ENCODE measurements at regions not wholly inside any gene's neighbourhood (a gene's known extent, or its start where the extent isn't known, plus 50 kb on each side); places are given as distances from the start of the nearest gene placed in this dataset.

DNA sequence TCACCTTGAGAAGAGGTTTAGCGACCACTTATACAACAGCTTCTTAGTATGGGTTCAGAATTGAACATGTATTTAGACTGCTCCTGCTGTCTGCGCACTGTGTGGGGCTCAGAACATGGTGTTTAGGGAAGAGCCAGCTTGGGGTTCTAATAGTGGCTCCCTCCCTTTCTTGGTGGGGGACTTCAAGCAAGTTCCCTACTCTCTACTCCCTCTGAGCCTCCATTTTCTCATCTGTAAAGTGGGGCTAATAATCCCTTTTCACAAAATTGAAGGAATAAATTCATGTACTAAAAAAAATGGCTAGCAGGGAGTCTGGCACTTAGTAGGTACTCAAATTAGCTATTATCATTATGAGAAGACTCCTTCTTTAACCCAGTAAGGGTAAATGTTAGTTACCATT, 97.5 kb upstream of the SPATA12 start:
- no peak for DNase-seq
- Histone ChIP-seq H3K27ac (ENCODE audit: low read depth in 2 of 2, low read length in 2 of 2) (no peak overlapping the region), H3K9ac (ENCODE audit: low read length in 3 of 3) (no peak overlapping the region), H3K9me3 (ENCODE audit: control insufficient read depth in 2 of 3, insufficient read depth in 1 of 3, low read length in 3 of 3) (no peaks in the 10 kb centered on the region), H3K36me3 (ENCODE audit: control insufficient read depth in 2 of 3, insufficient read depth in 3 of 3, low read length in 3 of 3) (no peaks in the 10 kb centered on the region), H3K4me3 (ENCODE audit: low read length in 3 of 3) (no peak overlapping the region), H3K4me1 (ENCODE audit: control insufficient read depth in 2 of 3, insufficient read depth in 2 of 3, low read depth in 1 of 3, low read length in 3 of 3) (no peaks in the 10 kb centered on the region), H3K27me3 (ENCODE audit: control insufficient read depth, insufficient read depth, low read length) (no peaks in the 10 kb centered on the region)
- TF ChIP-seq, protein P1, sequence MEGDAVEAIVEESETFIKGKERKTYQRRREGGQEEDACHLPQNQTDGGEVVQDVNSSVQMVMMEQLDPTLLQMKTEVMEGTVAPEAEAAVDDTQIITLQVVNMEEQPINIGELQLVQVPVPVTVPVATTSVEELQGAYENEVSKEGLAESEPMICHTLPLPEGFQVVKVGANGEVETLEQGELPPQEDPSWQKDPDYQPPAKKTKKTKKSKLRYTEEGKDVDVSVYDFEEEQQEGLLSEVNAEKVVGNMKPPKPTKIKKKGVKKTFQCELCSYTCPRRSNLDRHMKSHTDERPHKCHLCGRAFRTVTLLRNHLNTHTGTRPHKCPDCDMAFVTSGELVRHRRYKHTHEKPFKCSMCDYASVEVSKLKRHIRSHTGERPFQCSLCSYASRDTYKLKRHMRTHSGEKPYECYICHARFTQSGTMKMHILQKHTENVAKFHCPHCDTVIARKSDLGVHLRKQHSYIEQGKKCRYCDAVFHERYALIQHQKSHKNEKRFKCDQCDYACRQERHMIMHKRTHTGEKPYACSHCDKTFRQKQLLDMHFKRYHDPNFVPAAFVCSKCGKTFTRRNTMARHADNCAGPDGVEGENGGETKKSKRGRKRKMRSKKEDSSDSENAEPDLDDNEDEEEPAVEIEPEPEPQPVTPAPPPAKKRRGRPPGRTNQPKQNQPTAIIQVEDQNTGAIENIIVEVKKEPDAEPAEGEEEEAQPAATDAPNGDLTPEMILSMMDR (IDR thresholded peaks at IDR 0.05; ENCODE audit: borderline replicate concordance, extremely low read depth, insufficient read depth), result no peak
- intact Hi-C loops (cut with DNase I), result no loop called here
- FAIRE-seq, result no peak

DNA sequence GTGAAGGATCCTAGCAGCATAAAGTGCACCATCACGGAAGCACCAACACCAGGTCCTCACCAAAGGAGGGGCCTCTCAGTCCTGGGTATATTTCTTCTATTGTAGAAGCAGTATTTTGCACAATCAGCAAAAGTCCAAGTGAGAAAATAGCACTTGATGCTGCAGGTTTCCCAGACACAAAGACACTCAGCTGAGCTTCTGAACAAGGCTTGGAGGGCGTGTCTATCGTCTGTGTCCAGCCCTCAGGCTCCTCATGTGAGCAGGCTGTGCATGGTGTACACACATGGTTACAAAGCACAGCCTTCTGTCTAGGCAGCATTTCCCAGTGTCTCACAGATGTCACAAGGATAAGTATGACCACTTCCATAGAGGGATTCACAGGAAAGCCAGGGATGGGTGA, 98.3 kb upstream of the SPATA12 start:
- Histone ChIP-seq H3K9me3 (ENCODE audit: control insufficient read depth in 2 of 3, insufficient read depth in 1 of 3, low read length in 3 of 3) (no peaks in the 10 kb centered on the region), H3K4me3 (ENCODE audit: low read length in 3 of 3) (no peak overlapping the region), H3K36me3 (ENCODE audit: control insufficient read depth in 2 of 3, insufficient read depth in 3 of 3, low read length in 3 of 3) (no peaks in the 10 kb centered on the region), H3K4me1 (ENCODE audit: control insufficient read depth in 2 of 3, insufficient read depth in 2 of 3, low read depth in 1 of 3, low read length in 3 of 3) (no peaks in the 10 kb centered on the region), H3K27me3 (ENCODE audit: control insufficient read depth, insufficient read depth, low read length) (no peaks in the 10 kb centered on the region), H3K9ac (ENCODE audit: low read length in 3 of 3) (no peak overlapping the region), H3K27ac (ENCODE audit: low read depth in 2 of 2, low read length in 2 of 2) (no peak overlapping the region)
- FAIRE-seq (no peak), DNase-seq (no peak)
- intact Hi-C loops (cut with DNase I), result no loop called here
- TF ChIP-seq, protein P1 (IDR thresholded peaks at IDR 0.05; ENCODE audit: borderline replicate concordance, extremely low read depth, insufficient read depth), result no peak

DNA sequence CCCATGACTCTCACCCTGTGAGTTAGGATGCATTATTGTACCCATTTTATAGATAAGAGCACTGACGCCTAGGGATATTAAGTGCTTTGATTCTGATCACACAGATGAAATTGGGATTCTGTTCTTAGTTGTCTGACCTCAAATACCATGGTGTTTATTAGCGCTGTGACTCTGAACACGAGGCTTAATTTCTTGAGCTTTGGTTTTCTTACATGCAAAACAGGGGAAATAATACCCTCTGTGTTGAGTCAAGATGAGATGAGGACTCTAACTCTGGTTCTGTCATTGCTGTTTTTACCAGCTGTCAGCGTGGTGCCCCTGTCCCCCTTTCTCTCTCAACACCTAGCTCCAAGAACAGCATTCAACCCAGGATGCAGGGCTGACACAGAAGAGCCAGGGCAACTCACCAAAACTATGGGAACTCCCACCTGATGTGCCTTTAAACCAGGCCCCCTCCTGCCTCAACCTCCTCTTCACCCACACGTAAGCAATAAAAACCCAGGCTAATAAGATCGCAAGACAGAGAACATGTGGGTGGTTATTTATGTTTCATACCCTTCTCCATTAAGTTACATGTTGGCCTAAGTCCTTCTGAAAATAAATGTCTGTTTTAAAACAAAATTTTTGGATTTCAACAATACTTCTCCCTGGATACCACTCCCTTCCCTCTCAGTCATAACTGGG, 100.1 kb upstream of the SPATA12 start:
- H3K27ac ChIP-seq (ENCODE audit: low read depth in 2 of 2, low read length in 2 of 2), result no peak overlapping the region
- FAIRE-seq (no peak), DNase-seq (no peak)
- intact Hi-C loops (cut with DNase I), result no loop called here
- no peak overlapping the region for H3K9ac ChIP-seq (ENCODE audit: low read length in 3 of 3)
- H3K4me3 ChIP-seq (ENCODE audit: low read length in 3 of 3), result no peak overlapping the region
- no peaks in the 10 kb centered on the region for H3K9me3 ChIP-seq (ENCODE audit: control insufficient read depth in 2 of 3, insufficient read depth in 1 of 3, low read length in 3 of 3)
- TF ChIP-seq, protein P1 (IDR thresholded peaks at IDR 0.05; ENCODE audit: borderline replicate concordance, extremely low read depth, insufficient read depth), result no peak
- no peaks in the 10 kb centered on the region for H3K27me3 ChIP-seq (ENCODE audit: control insufficient read depth, insufficient read depth, low read length)
- no peaks in the 10 kb centered on the region for H3K36me3 ChIP-seq (ENCODE audit: control insufficient read depth in 2 of 3, insufficient read depth in 3 of 3, low read length in 3 of 3)
- H3K4me1 ChIP-seq (ENCODE audit: control insufficient read depth in 2 of 3, insufficient read depth in 2 of 3, low read depth in 1 of 3, low read length in 3 of 3), result no peaks in the 10 kb centered on the region

DNA sequence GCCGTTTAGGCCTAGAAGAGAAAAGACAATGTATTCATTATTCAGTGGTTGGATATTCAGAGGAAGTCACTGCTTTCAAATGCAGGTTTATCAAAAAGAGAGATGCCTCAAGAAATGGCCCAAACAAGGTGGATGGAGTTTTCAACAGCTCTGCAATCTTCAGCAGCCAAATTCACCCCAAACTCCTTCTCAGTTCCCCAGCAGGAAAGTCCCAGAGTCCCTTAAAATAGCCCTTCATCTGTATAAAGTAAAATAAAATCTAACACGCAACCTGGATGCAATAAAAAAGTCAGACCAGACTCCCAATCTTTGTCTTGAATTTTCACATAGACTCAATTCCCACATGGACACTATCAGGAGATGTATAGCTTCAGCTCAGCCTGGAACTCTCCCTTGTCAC, 101.6 kb upstream of the SPATA12 start:
- H3K9ac ChIP-seq (ENCODE audit: low read length in 3 of 3), result no peak overlapping the region
- no peak overlapping the region for H3K27ac ChIP-seq (ENCODE audit: low read depth in 2 of 2, low read length in 2 of 2)
- H3K4me3 ChIP-seq (ENCODE audit: low read length in 3 of 3), result no peak overlapping the region
- no peak for DNase-seq
- TF ChIP-seq, protein P1 (IDR thresholded peaks at IDR 0.05; ENCODE audit: borderline replicate concordance, extremely low read depth, insufficient read depth), result no peak
- intact Hi-C loops (cut with DNase I), result no loop called here
- no peaks in the 10 kb centered on the region for H3K4me1 ChIP-seq (ENCODE audit: control insufficient read depth in 2 of 3, insufficient read depth in 2 of 3, low read depth in 1 of 3, low read length in 3 of 3)
- H3K27me3 ChIP-seq (ENCODE audit: control insufficient read depth, insufficient read depth, low read length), result no peaks in the 10 kb centered on the region
- no peak for FAIRE-seq
- no peaks in the 10 kb centered on the region for H3K9me3 ChIP-seq (ENCODE audit: control insufficient read depth in 2 of 3, insufficient read depth in 1 of 3, low read length in 3 of 3)
- no peaks in the 10 kb centered on the region for H3K36me3 ChIP-seq (ENCODE audit: control insufficient read depth in 2 of 3, insufficient read depth in 3 of 3, low read length in 3 of 3)

Data from kidney (tissue), 13 donors.